Right kidney (tissue), 1 donor: ENCODE measurements at regions not wholly inside any gene's neighbourhood (a gene's known extent, or its start where the extent isn't known, plus 50 kb on each side); places are given as distances from the start of the nearest gene placed in this dataset.
"Not testable (repeated sequence)": the region's sequence is repeated elsewhere in the genome, so short reads cannot be mapped to it uniquely, and the experiment has no call there.

Experiments used
- DNase-seq: peaks from one replicate; pipeline ENCODE4 v3.0.0-alpha.2; 2016

- no peak for DNase-seq
These were observed 514.2 kb upstream of the ACO1 start for GRCh38 chr9:31870276-31870675.

GRCh38 chr9:31873722-31874121 is 510.7 kb upstream of the ACO1 start:
- DNase-seq, result no peak

- no peak for DNase-seq
These were observed 490.4 kb upstream of the ACO1 start for GRCh38 chr9:31894008-31894407.

- DNase-seq, result no peak
These were observed 476.1 kb upstream of the ACO1 start for GRCh38 chr9:31908158-31908890.

- no peak for DNase-seq
These were observed 475.5 kb upstream of the ACO1 start for GRCh38 chr9:31908891-31909480.

- no peak for DNase-seq
These were observed 471.8 kb upstream of the ACO1 start for GRCh38 chr9:31912636-31913035.

GRCh38 chr9:31916591-31917241 is 467.7 kb upstream of the ACO1 start:
- DNase-seq, result no peak

- not testable (repeated sequence) for DNase-seq
These were observed 446.7 kb upstream of the ACO1 start for GRCh38 chr9:31937737-31938136.

GRCh38 chr9:31950756-31951155 is 433.7 kb upstream of the ACO1 start:
- DNase-seq, result no peak

GRCh38 chr9:31958572-31958971 is 425.9 kb upstream of the ACO1 start:
- no peak for DNase-seq

GRCh38 chr9:31969552-31969951 is 414.9 kb upstream of the ACO1 start:
- DNase-seq, result no peak

GRCh38 chr9:31983895-31984294 is 400.5 kb upstream of the ACO1 start:
- DNase-seq, result no peak

GRCh38 chr9:31996331-31996730 is 388.1 kb upstream of the ACO1 start:
- DNase-seq, result no peak

- no peak for DNase-seq
These were observed 379.9 kb upstream of the ACO1 start for GRCh38 chr9:32004431-32005076.

GRCh38 chr9:32010322-32010721 is 374.1 kb upstream of the ACO1 start:
- DNase-seq, result no peak

GRCh38 chr9:32011049-32011448 is 373.4 kb upstream of the ACO1 start:
- no peak for DNase-seq

- no peak for DNase-seq
These were observed 368.6 kb upstream of the ACO1 start for GRCh38 chr9:32015795-32016194.

GRCh38 chr9:32045513-32045912 is 338.9 kb upstream of the ACO1 start:
- DNase-seq, result no peak

GRCh38 chr9:32067261-32067660 is 317.2 kb upstream of the ACO1 start:
- no peak for DNase-seq

- no peak for DNase-seq
These were observed 315.2 kb upstream of the ACO1 start for GRCh38 chr9:32069169-32069813.

GRCh38 chr9:32069969-32070368 is 314.5 kb upstream of the ACO1 start:
- no peak for DNase-seq

- DNase-seq, result no peak
These were observed 311.9 kb upstream of the ACO1 start for GRCh38 chr9:32072570-32072969.

- DNase-seq, result no peak
These were observed 292.4 kb upstream of the ACO1 start for GRCh38 chr9:32092031-32092430.
